ENCODE measurements at regions not wholly inside any gene's neighbourhood (a gene's known extent, or its start where the extent isn't known, plus 50 kb on each side); places are given as distances from the start of the nearest gene placed in this dataset.

DNA sequence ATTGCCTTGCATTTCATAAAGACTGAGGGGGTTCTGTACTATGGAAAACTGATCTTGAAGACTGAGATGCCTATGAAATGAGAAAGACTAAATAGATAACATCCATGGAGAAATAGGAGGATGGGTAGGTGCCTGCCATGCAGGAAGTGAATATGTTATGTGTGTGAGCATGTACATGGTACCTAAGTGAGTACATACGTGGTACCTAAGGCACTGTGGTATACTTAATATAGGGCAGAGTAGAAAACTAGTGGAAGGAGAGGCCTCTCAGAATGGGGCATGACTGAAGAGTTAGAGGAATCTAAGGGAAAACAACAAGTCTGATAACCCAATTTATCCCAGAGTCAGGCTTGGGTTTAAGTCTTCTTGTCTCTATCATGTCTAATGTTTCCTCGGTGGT, 161.8 kb upstream of the DCN start:
- no peak overlapping the region for H3K4me3 ChIP-seq
- H3K79me2 ChIP-seq: no peaks in the 10 kb centered on the region
- H3K9me2 ChIP-seq (replicated peaks; ENCODE audit: insufficient read depth): no peaks in the 10 kb centered on the region
- 91% methylated on average over 2 of the region's 2 CpGs for WGBS (ENCODE audit: low lambda C conversion rate, missing lambda C conversion rate)
- no peaks in the 10 kb centered on the region for H3K4me1 ChIP-seq (ENCODE audit: insufficient read depth)
- H3K9me3 ChIP-seq (ENCODE audit: low read depth): no peaks in the 10 kb centered on the region
- H3K27ac ChIP-seq: no peak overlapping the region
- no peaks in the 10 kb centered on the region for H3K36me3 ChIP-seq (replicated peaks; ENCODE audit: insufficient read depth, low read depth)
- H3K27me3 ChIP-seq: no peaks in the 10 kb centered on the region
- H4K20me1 ChIP-seq (ENCODE audit: insufficient read depth, poor library complexity, severe bottlenecking): no peaks in the 10 kb centered on the region
- TF ChIP-seq EZH2 (IDR thresholded peaks at IDR 0.05; ENCODE audit: borderline replicate concordance) (no peak), CTCF (IDR thresholded peaks at IDR 0.05; ENCODE audit: poor library complexity) (no peak), EZH2phosphoT487 (IDR thresholded peaks at IDR 0.05; ENCODE audit: low read depth, severe bottlenecking, unreplicated experiment) (no peak)
- no peak overlapping the region for H3K4me2 ChIP-seq
- no peak for DNase-seq (ENCODE audit: low spot score)
- H2AFZ ChIP-seq: no peak overlapping the region

DNA sequence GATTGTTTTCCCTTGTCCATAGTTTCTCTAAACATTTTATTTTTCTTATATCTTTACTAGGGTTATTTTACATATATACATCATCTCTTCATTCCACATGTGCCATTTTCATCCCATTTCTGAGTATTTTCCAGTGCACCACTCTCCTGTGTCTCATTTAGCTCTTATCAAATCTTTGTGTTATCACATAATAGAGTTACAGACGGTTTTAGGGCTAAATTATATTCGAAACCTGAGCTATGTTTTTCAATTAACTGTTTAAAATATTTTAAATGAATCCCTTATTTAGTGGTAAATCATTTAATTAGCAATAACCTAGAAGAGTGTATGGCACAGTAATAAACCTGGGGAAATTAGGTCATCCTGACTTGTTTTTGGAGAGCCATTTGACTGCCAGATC, 160.4 kb upstream of the DCN start:
- no peak for DNase-seq (ENCODE audit: low spot score)
- H3K4me1 ChIP-seq (ENCODE audit: insufficient read depth): no peaks in the 10 kb centered on the region
- H3K79me2 ChIP-seq: no peaks in the 10 kb centered on the region
- no peaks in the 10 kb centered on the region for H3K9me2 ChIP-seq (replicated peaks; ENCODE audit: insufficient read depth)
- TF ChIP-seq EZH2phosphoT487 (IDR thresholded peaks at IDR 0.05; ENCODE audit: low read depth, severe bottlenecking, unreplicated experiment): no peak
- no peak overlapping the region for H2AFZ ChIP-seq
- H3K9me3 ChIP-seq (ENCODE audit: low read depth): no peaks in the 10 kb centered on the region
- no peak overlapping the region for H3K4me2 ChIP-seq
- WGBS (ENCODE audit: low lambda C conversion rate, missing lambda C conversion rate): 77% methylated on average over 2 of the region's 2 CpGs
- H3K36me3 ChIP-seq (replicated peaks; ENCODE audit: insufficient read depth, low read depth): no peaks in the 10 kb centered on the region
- no peak overlapping the region for H3K4me3 ChIP-seq
- no peak overlapping the region for H3K27ac ChIP-seq
- no peaks in the 10 kb centered on the region for H4K20me1 ChIP-seq (ENCODE audit: insufficient read depth, poor library complexity, severe bottlenecking)
- H3K27me3 ChIP-seq: no peaks in the 10 kb centered on the region

GRCh38 chr12:91339106-91339505, 156.5 kb upstream of the DCN start:
- Histone ChIP-seq H3K4me3 (no peak overlapping the region), H3K27me3 (no peaks in the 10 kb centered on the region), H4K20me1 (ENCODE audit: insufficient read depth, poor library complexity, severe bottlenecking) (no peaks in the 10 kb centered on the region), H3K4me2 (no peak overlapping the region), H3K27ac (no peak overlapping the region), H3K4me1 (ENCODE audit: insufficient read depth) (no peaks in the 10 kb centered on the region), H3K9me2 (replicated peaks; ENCODE audit: insufficient read depth) (no peaks in the 10 kb centered on the region), H3K9me3 (ENCODE audit: low read depth) (no peaks in the 10 kb centered on the region), H2AFZ (no peak overlapping the region), H3K36me3 (replicated peaks; ENCODE audit: insufficient read depth, low read depth) (no peaks in the 10 kb centered on the region), H3K79me2 (no peaks in the 10 kb centered on the region)
- no peak for DNase-seq (ENCODE audit: low spot score)
- 43% methylated on average over 2 of the region's 2 CpGs for WGBS (ENCODE audit: low lambda C conversion rate, missing lambda C conversion rate)
- TF ChIP-seq EZH2phosphoT487 (IDR thresholded peaks at IDR 0.05; ENCODE audit: low read depth, severe bottlenecking, unreplicated experiment) (no peak), EZH2 (IDR thresholded peaks at IDR 0.05; ENCODE audit: borderline replicate concordance) (no peak), CTCF (IDR thresholded peaks at IDR 0.05; ENCODE audit: poor library complexity) (no peak)

GRCh38 chr12:91335699-91336098, 153.1 kb upstream of the DCN start:
- Histone ChIP-seq H3K27ac (no peak overlapping the region), H3K4me2 (no peak overlapping the region)
- TF ChIP-seq CTCF (IDR thresholded peaks at IDR 0.05; ENCODE audit: poor library complexity) (no peak), EZH2 (IDR thresholded peaks at IDR 0.05; ENCODE audit: borderline replicate concordance) (no peak), EZH2phosphoT487 (IDR thresholded peaks at IDR 0.05; ENCODE audit: low read depth, severe bottlenecking, unreplicated experiment) (no peak)

More at GRCh38 chr12:91335699-91336098, 153.1 kb upstream of the DCN start:
- Histone ChIP-seq H3K9me2 (replicated peaks; ENCODE audit: insufficient read depth) (no peaks in the 10 kb centered on the region), H2AFZ (no peak overlapping the region), H3K36me3 (replicated peaks; ENCODE audit: insufficient read depth, low read depth) (no peaks in the 10 kb centered on the region), H3K9me3 (ENCODE audit: low read depth) (no peaks in the 10 kb centered on the region), H3K4me1 (ENCODE audit: insufficient read depth) (no peaks in the 10 kb centered on the region), H4K20me1 (ENCODE audit: insufficient read depth, poor library complexity, severe bottlenecking) (no peaks in the 10 kb centered on the region), H3K79me2 (no peaks in the 10 kb centered on the region), H3K27me3 (no peaks in the 10 kb centered on the region), H3K4me3 (no peak overlapping the region)
- DNase-seq (ENCODE audit: low spot score): no peak
- 96% methylated on average over 1 of the region's 1 CpG for WGBS (ENCODE audit: low lambda C conversion rate, missing lambda C conversion rate)

Measured in hepatocyte (in vitro differentiated cells).